ENCODE measurements at regions not wholly inside any gene's neighbourhood (a gene's known extent, or its start where the extent isn't known, plus 50 kb on each side); places are given as distances from the start of the nearest gene placed in this dataset.
A peak's percentile ranks its signal among the peaks of the same experiment; 100 is the strongest.

- no peak for DNase-seq
Measured at GRCh38 chr11:76607431-76607830, 63.1 kb downstream of the LRRC32 start.

- DNase-seq, result no peak
Measured at GRCh38 chr11:76605338-76606074, 65.0 kb downstream of the LRRC32 start.

- peak; percentile 80 for DNase-seq
Measured at GRCh38 chr11:76604626-76605241, 65.8 kb downstream of the LRRC32 start.

- no peak for DNase-seq
Measured at GRCh38 chr11:76604081-76604625, 66.4 kb downstream of the LRRC32 start.

- DNase-seq, result no peak
Measured at GRCh38 chr11:76603202-76603601, 67.3 kb downstream of the LRRC32 start.

All from fibroblast of upper back skin (primary cell).